Neural progenitor cell (in vitro differentiated cells): ENCODE measurements at regions not wholly inside any gene's neighbourhood (a gene's known extent, or its start where the extent isn't known, plus 50 kb on each side); places are given as distances from the start of the nearest gene placed in this dataset.

ENCODE experiments used
- DNase-seq: peaks from one replicate; pipeline ENCODE4 v3.0.0-alpha.2; 2016; ENCODE audit warnings: low spot score
- H2AFZ ChIP-seq: fragments of 200-600 bp; sonication (generic); replicated peaks from 2 replicates; pipeline ENCODE4 v1.6.1; 2016; ENCODE audit warnings: antibody characterized with exemption
- H3F3A ChIP-seq: fragments of 200-600 bp; sonication (generic); 2 replicates; pipeline ENCODE4 v1.6.1; 2016; ENCODE audit warnings: antibody characterized with exemption, low read depth
- H3K27ac ChIP-seq: fragments of 200-600 bp; sonication (generic); 2 replicates; pipeline ENCODE4 v1.5.1; 2016; ENCODE audit warnings: mild to moderate bottlenecking
- H3K27me3 ChIP-seq: fragments of 200-600 bp; sonication (generic); 2 replicates; pipeline ENCODE4 v1.6.1; 2016; ENCODE audit warnings: mild to moderate bottlenecking, moderate library complexity
- H3K36me3 ChIP-seq: fragments of 200-600 bp; sonication (generic); 2 replicates; pipeline ENCODE4 v1.5.1; 2016
- H3K4me1 ChIP-seq: fragments of 200-600 bp; sonication (generic); 2 replicates; pipeline ENCODE4 v1.6.1; 2016; ENCODE audit warnings: mixed run types
- H3K4me2 ChIP-seq: fragments of 200-600 bp; sonication (generic); 2 replicates; pipeline ENCODE4 v1.6.1; 2016
- H3K4me3 ChIP-seq: fragments of 200-600 bp; sonication (generic); 2 replicates; pipeline ENCODE4 v1.5.1; 2016
- H3K79me2 ChIP-seq: fragments of 200-600 bp; sonication (generic); 2 replicates; pipeline ENCODE4 v1.6.1; 2016; ENCODE audit warnings: low read depth
- H3K9ac ChIP-seq: fragments of 200-600 bp; sonication (generic); 2 replicates; pipeline ENCODE4 v1.6.1; 2016
- H3K9me3 ChIP-seq: fragments of 200-600 bp; sonication (generic); 2 replicates; pipeline ENCODE4 v1.5.1; 2016; ENCODE audit warnings: low read depth
- H4K20me1 ChIP-seq: fragments of 200-600 bp; sonication (generic); 2 replicates; pipeline ENCODE4 v1.6.1; 2016; ENCODE audit warnings: low read depth
- H3K27ac Mint-ChIP-seq: 3 replicates; pipeline ENCODE4 v1.8.0; 2021; ENCODE audit warnings: mixed read lengths
- H3K27me3 Mint-ChIP-seq: 2 replicates; pipeline ENCODE4 v1.8.0; 2022; ENCODE audit warnings: low read depth, mild to moderate bottlenecking, inconsistent platforms, moderate library complexity, mixed read lengths; ENCODE audit not compliant: insufficient read depth
- H3K36me3 Mint-ChIP-seq: 3 replicates; pipeline ENCODE4 v1.8.0; 2021; ENCODE audit warnings: mixed read lengths
- H3K4me1 Mint-ChIP-seq: 3 replicates; pipeline ENCODE4 v1.8.0; 2021; ENCODE audit warnings: mixed read lengths
- H3K4me3 Mint-ChIP-seq: 3 replicates; pipeline ENCODE4 v1.8.0; 2021; ENCODE audit warnings: mild to moderate bottlenecking, moderate library complexity, mixed read lengths
- H3K9me3 Mint-ChIP-seq: 3 replicates; pipeline ENCODE4 v1.8.0; 2020; ENCODE audit warnings: mixed read lengths
- CTCF ChIP-seq: fragments of 200-600 bp; sonication (generic); IDR thresholded peaks from 2 replicates; pipeline ENCODE4 v1.5.1; 2017; ENCODE audit warnings: antibody characterized with exemption, mild to moderate bottlenecking
- EZH2 ChIP-seq: fragments of 200-600 bp; sonication (generic); IDR thresholded peaks from 2 replicates; pipeline ENCODE4 v1.6.1; 2017; ENCODE audit warnings: antibody characterized with exemption, mild to moderate bottlenecking, moderate library complexity
- EZH2phosphoT487 ChIP-seq: fragments of 200-600 bp; sonication (generic); IDR thresholded peaks from 2 replicates; pipeline ENCODE4 v1.6.1; 2017; ENCODE audit warnings: antibody characterized with exemption

- H3K4me2 ChIP-seq = no peak overlapping the region
Measured at GRCh38 chr16:54493594-54493993, 207.0 kb upstream of the IRX3 start.

GRCh38 chr16:54493061-54493460, 206.5 kb upstream of the IRX3 start:
- Histone ChIP-seq H3K27me3 (no peaks in the 10 kb centered on the region), H3K36me3 (no peaks in the 10 kb centered on the region), H3K4me1 (no peaks in the 10 kb centered on the region), H3K79me2 (no peaks in the 10 kb centered on the region), H3K4me3 (no peak overlapping the region), H4K20me1 (no peaks in the 10 kb centered on the region), H3K4me2 (no peak overlapping the region), H3K9ac (no peak overlapping the region), H2AFZ (no peak overlapping the region), H3K9me3 (no peaks in the 10 kb centered on the region), H3K27ac (no peak overlapping the region), H3F3A (no peaks in the 10 kb centered on the region)
- TF ChIP-seq CTCF (no peak), EZH2 (no peak), EZH2phosphoT487 (no peak)
- DNase-seq = no peak
- Mint-ChIP-seq H3K27ac (no peak overlapping the region), H3K36me3 (peaks cover under 1% of the 10 kb centered on the region), H3K9me3 (peaks cover 13% of the 10 kb centered on the region), H3K4me1 (no peaks in the 10 kb centered on the region), H3K27me3 (peaks cover 5% of the 10 kb centered on the region), H3K4me3 (no peak overlapping the region)

More at GRCh38 chr16:54493594-54493993, 207.0 kb upstream of the IRX3 start:
- no peak overlapping the region for H3K27ac ChIP-seq
- no peak overlapping the region for H3K4me3 Mint-ChIP-seq
- H3K79me2 ChIP-seq = no peaks in the 10 kb centered on the region
- no peak overlapping the region for H3K9ac ChIP-seq
- TF ChIP-seq CTCF (no peak), EZH2 (no peak), EZH2phosphoT487 (no peak)
- no peaks in the 10 kb centered on the region for H3K27me3 ChIP-seq
- no peaks in the 10 kb centered on the region for H3F3A ChIP-seq
- H3K4me3 ChIP-seq = no peak overlapping the region
- peaks cover 2% of the 10 kb centered on the region for H3K36me3 Mint-ChIP-seq
- no peaks in the 10 kb centered on the region for H4K20me1 ChIP-seq
- H3K4me1 ChIP-seq = no peaks in the 10 kb centered on the region
- H3K27ac Mint-ChIP-seq = no peak overlapping the region
- H3K9me3 ChIP-seq = no peaks in the 10 kb centered on the region
- H3K4me1 Mint-ChIP-seq = no peaks in the 10 kb centered on the region
- H3K27me3 Mint-ChIP-seq = peaks cover 6% of the 10 kb centered on the region
- no peak overlapping the region for H2AFZ ChIP-seq
- DNase-seq = no peak
- H3K36me3 ChIP-seq = no peaks in the 10 kb centered on the region
- H3K9me3 Mint-ChIP-seq = peaks cover 18% of the 10 kb centered on the region

GRCh38 chr16:54490112-54490488, 203.5 kb upstream of the IRX3 start:
- Histone ChIP-seq H4K20me1 (no peaks in the 10 kb centered on the region), H3K4me2 (no peak overlapping the region), H3K79me2 (no peaks in the 10 kb centered on the region), H3K4me3 (no peak overlapping the region), H3K27ac (no peak overlapping the region), H3F3A (no peaks in the 10 kb centered on the region), H2AFZ (no peak overlapping the region), H3K9ac (no peak overlapping the region), H3K27me3 (no peaks in the 10 kb centered on the region), H3K36me3 (no peaks in the 10 kb centered on the region), H3K4me1 (no peaks in the 10 kb centered on the region), H3K9me3 (no peaks in the 10 kb centered on the region)
- Mint-ChIP-seq H3K27me3 (peaks cover 2% of the 10 kb centered on the region), H3K4me3 (no peak overlapping the region), H3K27ac (no peak overlapping the region), H3K36me3 (no peaks in the 10 kb centered on the region), H3K9me3 (no peaks in the 10 kb centered on the region), H3K4me1 (peaks cover under 1% of the 10 kb centered on the region)
- no peak for DNase-seq
- TF ChIP-seq EZH2phosphoT487 = no peak
- no peak for TF ChIP-seq EZH2
- no peak for TF ChIP-seq CTCF
